Mucosa of descending colon (tissue), 3 donors: ENCODE measurements at regions not wholly inside any gene's neighbourhood (a gene's known extent, or its start where the extent isn't known, plus 50 kb on each side); places are given as distances from the start of the nearest gene placed in this dataset.
A peak's percentile ranks its signal among the peaks of the same experiment; 100 is the strongest.

Source experiments
- ATAC-seq: fragments of 200-7000 bp; cut with Tn5 transposase; one replicate; pipeline ENCODE4 v1.9.1; 2020; ENCODE audit warnings: mild to moderate bottlenecking, moderate library complexity
- DNase-seq, 3 donors: peaks; one replicate each; pipeline ENCODE4 v3.0.0-alpha.2; 2020
- H3K36me3 ChIP-seq: fragments of 200-600 bp; one replicate; pipeline ENCODE4 v1.8.0; 2021; ENCODE audit warnings: low read depth, mild to moderate bottlenecking
- H3K4me1 ChIP-seq: fragments of 200-600 bp; one replicate; pipeline ENCODE4 v1.8.0; 2021; ENCODE audit warnings: low read depth, mild to moderate bottlenecking
- H3K4me3 ChIP-seq: fragments of 200-600 bp; one replicate; pipeline ENCODE4 v1.8.0; 2021; ENCODE audit warnings: mild to moderate bottlenecking
- H3K9me3 ChIP-seq: fragments of 200-600 bp; one replicate; pipeline ENCODE4 v1.8.0; 2021; ENCODE audit warnings: mild to moderate bottlenecking
- intact Hi-C, 2 donors: fragments of 100-400 bp; cut with DNase I in 1 of 2; cut with micrococcal nuclease in 1 of 2; formaldehyde crosslinking; loops; one replicate each; pipeline versions ENCODE4 v1.11.0 to v1.11.1; 2022; cut with DNase I, micrococcal nuclease
- TF ChIP-seq, protein P1 (sequence below): fragments of 200-600 bp; IDR thresholded peaks from one replicate; pipeline ENCODE4 v1.8.0; 2022; ENCODE audit warnings: antibody characterized with exemption, mild to moderate bottlenecking
- donor health status: DM: no; HTN: no; CAD: no; lungs with moderate emphysema.
- donor health status: DM: no; HTN: no; CAD: no.
- donor health status: DM: no; HTN: yes; CAD: no.

DNA sequence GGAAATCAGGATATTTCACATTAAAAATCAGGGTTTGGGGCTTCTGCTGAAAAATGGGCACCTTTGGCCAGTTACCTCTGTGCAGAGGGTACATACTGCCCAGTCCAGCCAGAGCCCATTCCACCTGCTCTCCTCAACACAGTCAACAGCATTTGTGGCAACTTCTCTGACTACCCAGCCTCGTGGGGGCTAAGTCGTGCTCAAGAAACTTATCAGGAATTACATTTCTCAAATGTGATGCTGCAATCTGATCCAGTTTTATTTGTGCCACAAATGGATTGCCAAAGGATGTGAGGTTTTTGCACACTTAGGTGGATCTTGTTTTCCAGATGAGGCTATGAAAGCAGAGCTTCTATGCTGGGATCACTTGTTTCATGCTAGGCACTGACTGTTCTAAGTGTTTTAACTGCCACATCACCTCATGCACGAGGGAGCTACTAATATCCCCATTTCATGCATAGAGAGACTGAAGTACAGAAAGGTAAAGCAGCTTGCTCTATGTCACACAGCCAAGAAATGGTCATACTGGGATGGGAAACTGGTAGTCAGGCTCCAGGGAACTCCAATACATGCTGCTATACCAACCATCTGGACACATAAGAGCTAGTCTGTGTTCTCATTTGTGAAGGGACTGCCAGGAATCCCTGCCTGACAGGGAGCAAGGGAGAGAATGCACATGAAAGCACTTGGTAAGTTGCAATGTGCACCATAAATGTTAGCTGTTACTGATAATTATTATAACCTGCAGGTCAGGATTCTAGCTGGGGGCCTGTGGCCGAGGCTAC is 89.0 kb upstream of the HK2 start:
- DNase-seq = no peak
- H3K9me3 ChIP-seq = no peaks in the 10 kb centered on the region
- intact Hi-C loops = no loop called here
- TF ChIP-seq, protein P1, sequence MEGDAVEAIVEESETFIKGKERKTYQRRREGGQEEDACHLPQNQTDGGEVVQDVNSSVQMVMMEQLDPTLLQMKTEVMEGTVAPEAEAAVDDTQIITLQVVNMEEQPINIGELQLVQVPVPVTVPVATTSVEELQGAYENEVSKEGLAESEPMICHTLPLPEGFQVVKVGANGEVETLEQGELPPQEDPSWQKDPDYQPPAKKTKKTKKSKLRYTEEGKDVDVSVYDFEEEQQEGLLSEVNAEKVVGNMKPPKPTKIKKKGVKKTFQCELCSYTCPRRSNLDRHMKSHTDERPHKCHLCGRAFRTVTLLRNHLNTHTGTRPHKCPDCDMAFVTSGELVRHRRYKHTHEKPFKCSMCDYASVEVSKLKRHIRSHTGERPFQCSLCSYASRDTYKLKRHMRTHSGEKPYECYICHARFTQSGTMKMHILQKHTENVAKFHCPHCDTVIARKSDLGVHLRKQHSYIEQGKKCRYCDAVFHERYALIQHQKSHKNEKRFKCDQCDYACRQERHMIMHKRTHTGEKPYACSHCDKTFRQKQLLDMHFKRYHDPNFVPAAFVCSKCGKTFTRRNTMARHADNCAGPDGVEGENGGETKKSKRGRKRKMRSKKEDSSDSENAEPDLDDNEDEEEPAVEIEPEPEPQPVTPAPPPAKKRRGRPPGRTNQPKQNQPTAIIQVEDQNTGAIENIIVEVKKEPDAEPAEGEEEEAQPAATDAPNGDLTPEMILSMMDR = no peak
- no peaks in the 10 kb centered on the region for H3K36me3 ChIP-seq
- no peak for ATAC-seq
- no peak overlapping the region for H3K4me3 ChIP-seq
- H3K4me1 ChIP-seq = peaks cover 20% of the 10 kb centered on the region

DNA sequence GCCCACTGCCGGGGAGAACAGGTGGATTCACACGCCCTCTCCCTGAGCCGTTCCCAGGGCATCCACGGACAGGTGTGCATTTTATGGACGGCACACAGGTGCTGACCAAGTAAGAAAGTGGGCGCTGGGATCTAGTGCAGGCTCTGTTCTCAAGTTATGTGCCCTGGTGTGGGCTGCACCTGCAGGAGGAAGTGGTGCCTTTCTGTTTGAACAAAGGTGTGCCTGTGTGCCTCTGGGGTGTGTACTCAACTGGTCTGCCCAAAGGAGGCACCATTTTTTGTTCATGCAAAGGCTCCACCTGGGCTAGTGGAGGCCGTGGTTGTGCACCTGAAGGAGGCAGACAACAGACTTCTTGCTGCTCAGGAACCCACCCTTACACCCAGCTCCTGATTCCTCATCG is 88.2 kb upstream of the HK2 start:
- peak; percentile 86 for ATAC-seq

DNA sequence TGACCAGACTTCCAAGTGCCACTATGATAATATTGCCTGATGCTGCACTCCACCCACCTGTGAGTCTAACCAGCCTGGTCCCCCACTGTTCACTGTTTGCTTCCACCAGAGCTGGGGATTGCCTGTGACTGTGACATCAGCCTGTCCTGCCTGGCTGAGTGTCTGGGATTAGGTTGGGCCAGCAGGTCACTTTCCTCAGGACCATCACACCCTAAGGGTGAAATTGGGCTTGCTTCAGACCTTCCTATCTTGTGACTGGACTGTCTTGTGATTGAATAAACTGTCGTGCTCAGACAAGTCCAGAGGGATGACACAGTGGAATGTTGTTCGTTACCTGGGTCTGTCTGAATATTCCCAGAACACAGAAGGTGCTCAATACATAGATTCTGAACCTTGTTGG is 87.4 kb upstream of the HK2 start:
- no peaks in the 10 kb centered on the region for H3K36me3 ChIP-seq
- intact Hi-C loops = no loop called here
- no peak for DNase-seq
- TF ChIP-seq, protein P1 = no peak
- H3K4me3 ChIP-seq = no peak overlapping the region
- peak; percentile 10 for ATAC-seq
- peaks cover 8% of the 10 kb centered on the region for H3K4me1 ChIP-seq
- no peaks in the 10 kb centered on the region for H3K9me3 ChIP-seq

More for the DNA sequence above, 88.2 kb upstream of the HK2 start:
- Histone ChIP-seq H3K9me3 (no peaks in the 10 kb centered on the region), H3K36me3 (no peaks in the 10 kb centered on the region), H3K4me1 (peaks cover 15% of the 10 kb centered on the region), H3K4me3 (no peak overlapping the region)
- peak in 2 of 3 donors; percentile 49 to 61 for DNase-seq
- intact Hi-C loops = no loop called here
- TF ChIP-seq, protein P1 = no peak

DNA sequence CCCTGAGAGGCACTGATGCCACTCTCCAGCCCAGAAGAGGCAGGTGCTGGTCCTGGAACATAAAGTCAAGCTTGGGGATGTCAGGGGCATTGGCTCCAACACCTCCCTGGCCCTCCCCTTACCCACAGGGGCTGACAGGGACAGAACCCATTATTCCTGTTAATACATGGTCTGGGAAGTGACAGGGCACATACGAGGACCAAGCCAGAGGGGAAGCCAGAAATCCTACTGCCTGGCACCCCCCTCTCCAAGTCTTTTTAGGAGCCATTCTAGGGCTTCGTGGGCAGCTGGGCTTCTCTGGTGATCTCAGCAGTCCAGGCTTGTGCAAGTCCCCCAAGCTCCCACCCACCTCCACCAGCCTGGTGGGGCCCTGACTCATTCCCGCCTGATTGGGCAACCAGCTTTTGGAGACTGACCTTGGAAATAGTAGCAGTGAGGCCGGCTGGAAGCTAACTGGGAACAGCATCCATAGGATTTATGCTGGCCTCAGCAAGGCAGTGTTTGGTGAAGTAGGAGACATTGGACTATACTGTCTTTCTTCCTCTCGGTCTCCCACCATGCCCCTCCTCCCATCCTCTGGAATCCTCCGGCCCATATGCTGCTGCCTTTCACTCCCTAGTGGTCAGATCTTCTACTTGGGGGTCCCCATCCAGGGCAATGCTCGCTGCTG is 86.4 kb upstream of the HK2 start:
- Histone ChIP-seq H3K4me3 (no peak overlapping the region), H3K4me1 (peaks cover 5% of the 10 kb centered on the region), H3K36me3 (no peaks in the 10 kb centered on the region), H3K9me3 (no peaks in the 10 kb centered on the region)
- TF ChIP-seq, protein P1 = no peak
- intact Hi-C loops = no loop called here
- ATAC-seq (no peak), DNase-seq (no peak)

DNA sequence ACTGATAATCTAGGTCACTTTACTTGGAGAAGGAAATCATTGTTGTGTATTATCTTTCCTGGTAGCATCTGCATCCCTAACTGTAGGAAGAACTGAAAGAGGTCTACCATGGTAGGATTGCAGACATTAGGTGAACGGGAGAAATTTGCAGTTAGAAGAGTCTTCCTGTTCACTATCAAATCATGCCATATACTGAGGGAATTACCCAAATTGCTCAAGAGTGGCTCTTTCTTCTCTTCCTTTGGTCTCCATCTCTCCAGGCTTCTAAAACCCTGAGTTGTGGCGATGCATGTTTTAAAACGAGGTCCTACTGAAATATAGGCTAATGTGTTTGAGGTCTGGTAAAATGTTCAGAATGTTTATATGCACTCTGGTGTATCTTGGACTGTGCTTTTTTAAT is 85.3 kb upstream of the HK2 start:
- Histone ChIP-seq H3K4me3 (no peak overlapping the region), H3K36me3 (no peaks in the 10 kb centered on the region), H3K4me1 (peaks cover 5% of the 10 kb centered on the region), H3K9me3 (no peaks in the 10 kb centered on the region)
- intact Hi-C loops = no loop called here
- TF ChIP-seq, protein P1 = no peak
- DNase-seq (no peak), ATAC-seq (no peak)
